ENCODE measurements at regions not wholly inside any gene's neighbourhood (a gene's known extent, or its start where the extent isn't known, plus 50 kb on each side); places are given as distances from the start of the nearest gene placed in this dataset.

GRCh38 chr3:101992863-101993262 lies 143.5 kb downstream of the NFKBIZ start:
- Mint-ChIP-seq H3K4me3 (no peak overlapping the region), H3K27ac (no peak overlapping the region), H3K27me3 (no peaks in the 10 kb centered on the region), H3K4me1 (ENCODE audit: low read depth) (peaks cover 40% of the 10 kb centered on the region), H3K9me3 (no peaks in the 10 kb centered on the region), H3K36me3 (ENCODE audit: low read depth) (no peaks in the 10 kb centered on the region)
- ChIA-PET CTCF (no interaction called here), POLR2A (no interaction called here)
- intact Hi-C loops (cut with micrococcal nuclease): loop anchor here (10.0 kb wide), 1 partner anchor 232 kb away; no protein-coding TSS in a partner anchor
- no peak for TF ChIP-seq CTCF (IDR thresholded peaks at IDR 0.05)
- DNase-seq (no peak), ATAC-seq (no peak)

- ChIA-PET POLR2A (interaction anchor here (0.8 kb wide), 1 partner anchor 8 kb away, joined by 3 read pairs; no protein-coding TSS in a partner anchor), CTCF (interaction anchor here (1.1 kb wide), 1 partner anchor 235 kb away, joined by 4 read pairs; no protein-coding TSS in a partner anchor)
- intact Hi-C loops (cut with micrococcal nuclease): loop anchor here (10.0 kb wide), 1 partner anchor 230 kb away; no protein-coding TSS in a partner anchor
- H3K27ac Mint-ChIP-seq: no peak overlapping the region
- H3K4me1 Mint-ChIP-seq (ENCODE audit: low read depth): peaks cover 29% of the 10 kb centered on the region
- no peaks in the 10 kb centered on the region for H3K9me3 Mint-ChIP-seq
- H3K27me3 Mint-ChIP-seq: no peaks in the 10 kb centered on the region
- DNase-seq: no peak
- no peak for ATAC-seq
- H3K36me3 Mint-ChIP-seq (ENCODE audit: low read depth): no peaks in the 10 kb centered on the region
- H3K4me3 Mint-ChIP-seq: no peak overlapping the region
- TF ChIP-seq CTCF (IDR thresholded peaks at IDR 0.05): no peak
These were observed 145.1 kb downstream of the NFKBIZ start for GRCh38 chr3:101994386-101994785.

GRCh38 chr3:101995371-101996046 lies 146.2 kb downstream of the NFKBIZ start:
- no peaks in the 10 kb centered on the region for H3K9me3 Mint-ChIP-seq
- peak overlapping the region; percentile 54 for H3K27ac Mint-ChIP-seq
- intact Hi-C loops (cut with micrococcal nuclease): loop anchor here (10.0 kb wide), 1 partner anchor 229 kb away; no protein-coding TSS in a partner anchor
- no peak for TF ChIP-seq CTCF (IDR thresholded peaks at IDR 0.05)
- peaks cover 29% of the 10 kb centered on the region for H3K4me1 Mint-ChIP-seq (ENCODE audit: low read depth)
- H3K4me3 Mint-ChIP-seq: no peak overlapping the region
- no peak for DNase-seq
- CTCF ChIA-PET: interaction anchor here (0.6 to 1.8 kb wide), 7 partner anchors 10 to 234 kb away, joined by 3 to 13 read pairs (median 3); no protein-coding TSS in a partner anchor
- H3K27me3 Mint-ChIP-seq: no peaks in the 10 kb centered on the region
- ATAC-seq: peak; percentile 77
- no peaks in the 10 kb centered on the region for H3K36me3 Mint-ChIP-seq (ENCODE audit: low read depth)
- POLR2A ChIA-PET: interaction anchor here (0.6 to 0.8 kb wide), 2 partner anchors 7 to 201 kb away, joined by 3 read pairs; no protein-coding TSS in a partner anchor

GRCh38 chr3:101996832-101997231 lies 147.5 kb downstream of the NFKBIZ start:
- TF ChIP-seq CTCF (IDR thresholded peaks at IDR 0.05): no peak
- no peaks in the 10 kb centered on the region for H3K36me3 Mint-ChIP-seq (ENCODE audit: low read depth)
- ChIA-PET POLR2A (no interaction called here), CTCF (interaction anchor here (1.0 to 1.8 kb wide), 5 partner anchors 12 to 229 kb away, joined by 3 to 13 read pairs (median 3); no protein-coding TSS in a partner anchor)
- H3K4me3 Mint-ChIP-seq: no peak overlapping the region
- H3K27ac Mint-ChIP-seq: no peak overlapping the region
- H3K27me3 Mint-ChIP-seq: no peaks in the 10 kb centered on the region
- H3K4me1 Mint-ChIP-seq (ENCODE audit: low read depth): peaks cover 29% of the 10 kb centered on the region
- DNase-seq: no peak
- intact Hi-C loops (cut with micrococcal nuclease): loop anchor here (10.0 kb wide), 1 partner anchor 228 kb away; no protein-coding TSS in a partner anchor
- no peaks in the 10 kb centered on the region for H3K9me3 Mint-ChIP-seq
- ATAC-seq: no peak

Data from activated CD8-positive, alpha-beta T cell treated with anti-CD3 and anti-CD28 coated beads for 36 hours (primary cell).